ENCODE measurements at regions not wholly inside any gene's neighbourhood (a gene's known extent, or its start where the extent isn't known, plus 50 kb on each side); places are given as distances from the start of the nearest gene placed in this dataset.
A peak's percentile ranks its signal among the peaks of the same experiment; 100 is the strongest.

DNA sequence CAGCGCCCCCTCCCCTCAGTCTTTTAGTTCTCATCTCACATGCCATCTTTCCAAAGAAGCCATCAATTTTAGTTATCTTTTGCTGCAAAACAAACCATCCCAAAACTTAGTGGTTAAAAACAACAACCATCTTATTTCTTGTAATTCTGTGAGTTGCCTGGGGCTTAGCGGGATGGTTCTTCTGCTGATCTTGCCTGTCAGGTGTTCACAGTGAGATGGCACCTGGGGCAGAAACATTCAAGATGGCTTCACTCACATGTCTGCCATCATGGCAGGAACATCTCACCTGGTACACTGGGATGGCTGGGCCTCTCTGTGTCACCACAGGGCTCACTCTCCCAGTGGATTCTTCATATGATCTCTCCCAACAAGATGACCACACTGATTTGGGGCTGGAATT is 67.6 kb upstream of the KCNK12 start:
- no peaks in the 10 kb centered on the region for H3K36me3 Mint-ChIP-seq (ENCODE audit: low read depth)
- H3K9me3 Mint-ChIP-seq (ENCODE audit: low read depth), result no peaks in the 10 kb centered on the region
- TF ChIP-seq, protein P1, sequence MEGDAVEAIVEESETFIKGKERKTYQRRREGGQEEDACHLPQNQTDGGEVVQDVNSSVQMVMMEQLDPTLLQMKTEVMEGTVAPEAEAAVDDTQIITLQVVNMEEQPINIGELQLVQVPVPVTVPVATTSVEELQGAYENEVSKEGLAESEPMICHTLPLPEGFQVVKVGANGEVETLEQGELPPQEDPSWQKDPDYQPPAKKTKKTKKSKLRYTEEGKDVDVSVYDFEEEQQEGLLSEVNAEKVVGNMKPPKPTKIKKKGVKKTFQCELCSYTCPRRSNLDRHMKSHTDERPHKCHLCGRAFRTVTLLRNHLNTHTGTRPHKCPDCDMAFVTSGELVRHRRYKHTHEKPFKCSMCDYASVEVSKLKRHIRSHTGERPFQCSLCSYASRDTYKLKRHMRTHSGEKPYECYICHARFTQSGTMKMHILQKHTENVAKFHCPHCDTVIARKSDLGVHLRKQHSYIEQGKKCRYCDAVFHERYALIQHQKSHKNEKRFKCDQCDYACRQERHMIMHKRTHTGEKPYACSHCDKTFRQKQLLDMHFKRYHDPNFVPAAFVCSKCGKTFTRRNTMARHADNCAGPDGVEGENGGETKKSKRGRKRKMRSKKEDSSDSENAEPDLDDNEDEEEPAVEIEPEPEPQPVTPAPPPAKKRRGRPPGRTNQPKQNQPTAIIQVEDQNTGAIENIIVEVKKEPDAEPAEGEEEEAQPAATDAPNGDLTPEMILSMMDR (IDR thresholded peaks at IDR 0.05), result no peak
- H3K4me1 Mint-ChIP-seq (ENCODE audit: low read depth), result peaks cover 5% of the 10 kb centered on the region
- no peak overlapping the region for H3K4me3 Mint-ChIP-seq (ENCODE audit: unreplicated experiment)
- peaks cover 6% of the 10 kb centered on the region for H3K27me3 Mint-ChIP-seq (ENCODE audit: low read depth)
- H3K27ac Mint-ChIP-seq (ENCODE audit: unreplicated experiment), result no peak overlapping the region
- no peak for DNase-seq (ENCODE audit: low spot score)

DNA sequence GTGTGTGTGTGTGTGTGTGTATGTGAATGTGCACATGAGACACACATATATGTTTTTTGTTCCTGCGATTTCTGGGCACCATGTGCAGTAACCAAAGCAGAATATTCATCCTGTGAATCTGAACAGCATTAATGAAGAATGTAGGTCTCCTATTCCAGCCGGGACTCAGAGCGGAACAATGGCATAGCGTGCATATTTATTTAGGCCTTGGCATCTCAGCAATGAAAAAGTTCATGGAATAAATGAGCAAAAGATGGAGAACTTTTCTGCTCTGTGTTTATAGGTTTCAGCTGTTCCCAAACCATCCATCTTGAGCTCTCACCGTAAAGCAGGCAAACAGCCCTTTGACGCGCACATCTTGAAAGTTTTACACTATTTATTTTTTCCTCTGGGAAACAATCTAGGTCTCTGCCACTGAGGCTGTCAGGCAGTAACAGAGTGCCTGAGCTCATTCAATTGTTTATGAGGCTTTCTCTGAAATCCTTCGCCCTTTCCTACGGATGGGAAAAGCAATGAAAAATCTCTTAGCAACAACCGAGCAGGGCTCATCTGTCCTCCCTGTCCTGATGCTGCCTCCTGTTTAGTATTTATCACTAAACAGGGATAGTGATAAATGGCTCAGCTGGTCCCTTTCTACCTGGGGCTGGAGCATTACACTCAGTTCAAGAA is 65.9 kb upstream of the KCNK12 start:
- DNase-seq (ENCODE audit: low spot score), result no peak
- peaks cover 19% of the 10 kb centered on the region for H3K4me1 Mint-ChIP-seq (ENCODE audit: low read depth)

DNA sequence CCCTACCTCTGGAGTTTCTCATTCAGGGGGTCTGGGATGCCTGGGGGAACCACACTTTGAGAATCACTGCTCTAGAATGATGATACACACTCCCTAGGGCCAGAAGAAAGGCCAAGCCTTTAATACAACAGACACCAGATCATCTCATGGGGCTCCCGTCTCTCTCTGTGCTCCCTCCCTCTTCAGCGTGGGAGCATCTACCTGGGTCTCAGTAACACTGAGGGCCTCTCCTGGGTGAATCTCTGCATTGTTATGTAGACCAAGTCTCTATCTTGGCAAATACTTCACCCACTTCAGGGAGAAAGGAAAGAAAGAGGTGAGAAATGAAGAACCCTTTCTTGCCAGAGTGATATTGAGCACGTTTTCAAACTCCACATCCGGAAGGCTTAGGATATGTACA is 65.4 kb upstream of the KCNK12 start:
- peaks cover 24% of the 10 kb centered on the region for H3K4me1 Mint-ChIP-seq (ENCODE audit: low read depth)
- no peak overlapping the region for H3K27ac Mint-ChIP-seq (ENCODE audit: unreplicated experiment)

More for the DNA sequence above, 65.9 kb upstream of the KCNK12 start:
- H3K4me3 Mint-ChIP-seq (ENCODE audit: unreplicated experiment), result no peak overlapping the region
- H3K27ac Mint-ChIP-seq (ENCODE audit: unreplicated experiment), result no peak overlapping the region
- H3K27me3 Mint-ChIP-seq (ENCODE audit: low read depth), result peaks cover 2% of the 10 kb centered on the region
- TF ChIP-seq, protein P1 (IDR thresholded peaks at IDR 0.05), result no peak
- H3K36me3 Mint-ChIP-seq (ENCODE audit: low read depth), result no peaks in the 10 kb centered on the region
- no peaks in the 10 kb centered on the region for H3K9me3 Mint-ChIP-seq (ENCODE audit: low read depth)

DNA sequence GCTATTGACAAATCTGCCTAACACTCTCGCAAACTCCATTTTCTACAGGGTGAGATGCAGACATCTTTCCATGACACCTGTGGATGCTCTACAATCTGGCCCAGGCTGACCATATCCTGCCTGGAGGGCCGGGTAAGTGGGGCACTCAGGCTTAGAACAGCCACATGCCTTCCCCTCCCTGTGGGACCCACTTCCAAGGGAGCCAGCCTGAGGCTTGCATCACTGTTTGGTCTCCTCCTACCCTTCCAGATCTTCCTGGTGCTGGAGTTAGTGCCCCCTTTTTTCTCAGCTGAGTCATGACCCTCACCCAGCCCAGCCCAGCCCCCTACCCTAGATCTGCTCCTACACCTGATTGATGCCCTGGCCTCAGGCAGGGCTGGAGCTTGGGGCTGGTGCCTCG is 62.0 kb upstream of the KCNK12 start:
- H3K27ac Mint-ChIP-seq (ENCODE audit: unreplicated experiment), result no peak overlapping the region
- no peak overlapping the region for H3K4me3 Mint-ChIP-seq (ENCODE audit: unreplicated experiment)
- TF ChIP-seq, protein P1 (IDR thresholded peaks at IDR 0.05), result no peak
- peaks cover 27% of the 10 kb centered on the region for H3K4me1 Mint-ChIP-seq (ENCODE audit: low read depth)
- H3K36me3 Mint-ChIP-seq (ENCODE audit: low read depth), result no peaks in the 10 kb centered on the region
- peaks cover under 1% of the 10 kb centered on the region for H3K27me3 Mint-ChIP-seq (ENCODE audit: low read depth)
- DNase-seq (ENCODE audit: low spot score), result no peak
- no peaks in the 10 kb centered on the region for H3K9me3 Mint-ChIP-seq (ENCODE audit: low read depth)

More for the DNA sequence above, 65.4 kb upstream of the KCNK12 start:
- DNase-seq (ENCODE audit: low spot score), result no peak
- Mint-ChIP-seq H3K36me3 (ENCODE audit: low read depth) (no peaks in the 10 kb centered on the region), H3K4me3 (ENCODE audit: unreplicated experiment) (no peak overlapping the region), H3K9me3 (ENCODE audit: low read depth) (no peaks in the 10 kb centered on the region), H3K27me3 (ENCODE audit: low read depth) (peaks cover 2% of the 10 kb centered on the region)
- TF ChIP-seq, protein P1 (IDR thresholded peaks at IDR 0.05), result no peak

DNA sequence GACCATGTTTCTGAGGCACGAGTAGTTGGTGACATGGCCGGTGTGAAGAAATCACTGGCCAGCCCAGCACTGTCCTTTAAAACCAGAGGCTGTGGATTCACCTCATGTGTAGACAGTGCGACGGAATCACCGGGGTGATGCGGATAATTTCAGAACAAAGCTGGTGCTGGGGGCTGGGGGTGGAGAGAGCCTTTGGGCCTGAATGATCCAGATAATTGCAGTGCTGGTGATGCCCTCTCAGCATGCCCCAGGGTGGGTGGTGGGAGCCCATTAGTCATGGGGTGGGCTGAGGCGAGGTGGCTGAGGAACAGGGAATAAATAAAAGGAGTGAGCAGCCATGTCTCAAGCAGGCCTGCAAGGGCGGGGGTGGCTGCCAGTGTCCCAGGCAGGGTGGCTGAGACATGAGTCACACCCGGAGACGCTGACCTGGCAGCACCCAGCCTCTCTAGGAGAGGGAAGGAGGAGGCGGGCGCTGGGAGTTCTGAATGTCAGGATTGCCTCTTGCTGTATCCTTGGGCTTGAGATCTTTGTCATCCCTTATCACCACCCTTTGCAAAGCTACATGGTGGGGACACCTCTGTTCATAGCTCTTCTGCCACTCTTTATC is 61.1 kb upstream of the KCNK12 start:
- TF ChIP-seq, protein P1 (IDR thresholded peaks at IDR 0.05), result no peak
- Mint-ChIP-seq H3K27ac (ENCODE audit: unreplicated experiment) (peak overlapping the region; percentile 80), H3K9me3 (ENCODE audit: low read depth) (no peaks in the 10 kb centered on the region), H3K36me3 (ENCODE audit: low read depth) (no peaks in the 10 kb centered on the region), H3K4me1 (ENCODE audit: low read depth) (peaks cover 27% of the 10 kb centered on the region), H3K4me3 (ENCODE audit: unreplicated experiment) (no peak overlapping the region), H3K27me3 (ENCODE audit: low read depth) (no peaks in the 10 kb centered on the region)
- DNase-seq (ENCODE audit: low spot score), result peak; percentile 94

All from chondrocyte (in vitro differentiated cells).